IMR-90 (cell line): ENCODE measurements at regions not wholly inside any gene's neighbourhood (a gene's known extent, or its start where the extent isn't known, plus 50 kb on each side); places are given as distances from the start of the nearest gene placed in this dataset.

Source experiments
- ATAC-seq: fragments of 200-7000 bp; cut with Tn5 transposase; 2 replicates; pipeline ENCODE4 v1.9.1; 2020; ENCODE audit warnings: low read depth, mild to moderate bottlenecking, moderate library complexity
- BruUV-seq: library from RNA; stranded (reverse); fragments of 400-500 nt; replicated peaks from 2 replicates; lab custom pipeline; 2021; lab: Mats Ljungman, UMichigan
- CTCF ChIA-PET: fragments of 300-600 bp; formaldehyde crosslinking; extraction: SDS; loops from one replicate; lab custom pipeline; 2021; ENCODE audit warnings: antibody characterized with exemption; lab: Yijun Ruan, JAX
- POLR2A ChIA-PET: fragments of 300-600 bp; sonication (Branson Sonifier 250); formaldehyde crosslinking; loops from one replicate; lab custom pipeline; 2022; ENCODE audit warnings: antibody characterized with exemption; ENCODE audit not compliant: unreplicated experiment; lab: Charles Lee
- DNase-seq: peaks from one replicate; pipeline ENCODE4 v3.0.0; 2013
- H2AFZ ChIP-seq: replicated peaks from 2 replicates; pipeline ENCODE3; 2013; ENCODE audit warnings: low read length, mild to moderate bottlenecking; ENCODE audit not compliant: poor library complexity
- H2AK5ac ChIP-seq: 2 replicates; pipeline ENCODE4 v1.6.1; 2013; ENCODE audit warnings: low read depth, low read length, inconsistent platforms
- H2AK9ac ChIP-seq: replicated peaks from 2 replicates; pipeline ENCODE3; 2013; ENCODE audit warnings: mild to moderate bottlenecking, low read depth, low read length, moderate library complexity; ENCODE audit not compliant: poor library complexity
- H2BK120ac ChIP-seq: 2 replicates; pipeline ENCODE4 v1.6.1; 2013; ENCODE audit warnings: low read depth, low read length, inconsistent platforms
- H2BK15ac ChIP-seq: 3 replicates; pipeline ENCODE4 v1.6.1; 2013; ENCODE audit warnings: low read depth, low read length, inconsistent platforms
- H2BK20ac ChIP-seq: 2 replicates; pipeline ENCODE4 v1.6.1; 2013; ENCODE audit warnings: low read depth, mild to moderate bottlenecking, inconsistent platforms, low read length, moderate library complexity
- H2BK5ac ChIP-seq: 2 replicates; pipeline ENCODE4 v1.6.1; 2013; ENCODE audit warnings: mild to moderate bottlenecking, low read depth, low read length, inconsistent platforms; ENCODE audit not compliant: poor library complexity, severe bottlenecking
- H3K14ac ChIP-seq: replicated peaks from 2 replicates; pipeline ENCODE4 v1.6.1; 2013; ENCODE audit warnings: low read depth, low read length, inconsistent platforms
- H3K18ac ChIP-seq: 2 replicates; pipeline ENCODE4 v1.6.1; 2013; ENCODE audit warnings: low read depth, low read length, control low read depth
- H3K23ac ChIP-seq: 2 replicates; pipeline ENCODE4 v1.6.1; 2013; ENCODE audit warnings: low read depth, low read length, inconsistent platforms
- H3K27ac ChIP-seq: 2 replicates; pipeline ENCODE4 v1.5.1; 2013; ENCODE audit warnings: mild to moderate bottlenecking, control low read depth, low read length; ENCODE audit not compliant: insufficient read depth
- H3K27me3 ChIP-seq: 2 replicates; pipeline ENCODE4 v1.6.1; 2013; ENCODE audit warnings: low read length; ENCODE audit not compliant: control insufficient read depth, insufficient read depth
- H3K36me3 ChIP-seq: 2 replicates; pipeline ENCODE4 v1.6.1; 2013; ENCODE audit warnings: low read length, mixed read lengths; ENCODE audit not compliant: control insufficient read depth, insufficient read depth
- H3K4ac ChIP-seq: 2 replicates; pipeline ENCODE4 v1.6.1; 2013; ENCODE audit warnings: low read depth, low read length, inconsistent platforms
- H3K4me1 ChIP-seq: 2 replicates; pipeline ENCODE4 v1.6.1; 2013; ENCODE audit warnings: low read length, mixed read lengths; ENCODE audit not compliant: control insufficient read depth, insufficient read depth
- H3K4me2 ChIP-seq: 2 replicates; pipeline ENCODE4 v1.6.1; 2013; ENCODE audit warnings: low read depth, mild to moderate bottlenecking, control low read depth, low read length, moderate library complexity
- H3K4me3 ChIP-seq: 2 replicates; pipeline ENCODE4 v1.5.1; 2013; ENCODE audit warnings: low read depth, mild to moderate bottlenecking, control low read depth, low read length, moderate library complexity; ENCODE audit not compliant: insufficient read depth
- H3K56ac ChIP-seq: 2 replicates; pipeline ENCODE4 v1.6.1; 2013; ENCODE audit warnings: low read length, inconsistent platforms; ENCODE audit not compliant: insufficient read depth; ENCODE audit errors: extremely low read depth
- H3K79me1 ChIP-seq, 2 experiments: 2 replicates each; pipeline ENCODE4 v1.6.1; 2013; ENCODE audit warnings: low read length in 2 of 2, inconsistent platforms in 1 of 2, low read depth in 1 of 2
- H3K9ac ChIP-seq: 2 replicates; pipeline ENCODE4 v1.6.1; 2013; ENCODE audit warnings: low read depth, low read length, control low read depth
- H3K9me1 ChIP-seq: 2 replicates; pipeline ENCODE4 v1.6.1; 2013; ENCODE audit warnings: low read length, inconsistent platforms; ENCODE audit not compliant: insufficient read depth
- H3K9me3 ChIP-seq: 2 replicates; pipeline ENCODE4 v1.6.1; 2013; ENCODE audit warnings: low read length; ENCODE audit not compliant: control insufficient read depth, insufficient read depth
- H4K20me1 ChIP-seq: 2 replicates; pipeline ENCODE4 v1.6.1; 2013; ENCODE audit warnings: low read length, inconsistent platforms; ENCODE audit not compliant: insufficient read depth
- H4K5ac ChIP-seq: 2 replicates; pipeline ENCODE4 v1.6.1; 2013; ENCODE audit warnings: mild to moderate bottlenecking, low read depth, low read length, control low read depth
- H4K8ac ChIP-seq, 2 experiments: 2 replicates each; pipeline ENCODE4 v1.6.1; 2013; ENCODE audit warnings: low read depth in 2 of 2, low read length in 2 of 2, control low read depth in 1 of 2, inconsistent platforms in 1 of 2
- H4K91ac ChIP-seq: 2 replicates; pipeline ENCODE4 v1.6.1; 2013; ENCODE audit warnings: low read depth, low read length, inconsistent platforms; ENCODE audit not compliant: insufficient read depth
- CEBPB ChIP-seq: IDR thresholded peaks from 2 replicates; pipeline ENCODE4 v1.6.1; 2012; ENCODE audit warnings: low read depth, low read length, improper control_type of control experiment
- FOS ChIP-seq: fragments of 150-350 bp; IDR thresholded peaks from 2 replicates; pipeline ENCODE4 v1.6.1; 2016; ENCODE audit warnings: low read depth, low read length
- MAZ ChIP-seq: IDR thresholded peaks from 2 replicates; pipeline ENCODE4 v1.6.1; 2012; ENCODE audit warnings: low read depth, mild to moderate bottlenecking, low read length, improper control_type of control experiment, moderate library complexity, borderline replicate concordance
- NFE2L2 ChIP-seq: fragments of 150-350 bp; IDR thresholded peaks from 2 replicates; pipeline ENCODE4 v1.6.1; 2016; ENCODE audit warnings: low read depth, mild to moderate bottlenecking, low read length
- RAD21 ChIP-seq: IDR thresholded peaks from 2 replicates; pipeline ENCODE4 v1.6.1; 2012; ENCODE audit warnings: low read length, improper control_type of control experiment
- SMC3 ChIP-seq: fragments of 150-350 bp; IDR thresholded peaks from 2 replicates; pipeline ENCODE4 v1.6.1; 2016; ENCODE audit warnings: low read depth, mild to moderate bottlenecking, antibody characterized with exemption, low read length, moderate library complexity
- WGBS, 2 experiments: methylation state at CpG; one replicate each; pipeline versions ENCODE4 v1.1.5 to v1.1.7; 2013; ENCODE audit warnings: missing lambda C conversion rate in 2 of 2; ENCODE audit not compliant: insufficient read length in 1 of 2; ENCODE audit errors: extremely low coverage in 2 of 2; 5-methylcytosine and 5-hydroxymethylcytosine counted together
- dilution Hi-C: fragments of 300-500 bp; cut with HindIII; formaldehyde crosslinking; loops from one replicate; pipeline ENCODE4 v1.14.3; 2018; ENCODE audit warnings: low sequenced_read_pairs; ENCODE audit not compliant: unreplicated experiment
- in situ Hi-C: fragments of 300-500 bp; cut with MboI; formaldehyde crosslinking; loops from 3 replicates; pipeline ENCODE4 v1.14.3; 2019; ENCODE audit warnings: low sequenced_read_pairs, inconsistent platforms, mixed read lengths
- intact Hi-C: fragments of 100-400 bp; cut with micrococcal nuclease; formaldehyde crosslinking; loops from 2 replicates; pipeline ENCODE4 v1.10.0; 2022
- TF ChIP-seq, protein P1 (sequence below): fragments of 150-350 bp; IDR thresholded peaks from 2 replicates; pipeline ENCODE4 v1.6.1; 2017; ENCODE audit warnings: mild to moderate bottlenecking, antibody characterized with exemption, low read length, low read depth

GRCh38 chr6:15113587-15113986, 132.3 kb upstream of the JARID2 start:
- WGBS, 2 experiments, result no CpG with 5 or more reads among the region's 1 CpG
- H2AFZ ChIP-seq, result no peak overlapping the region
- H2BK120ac ChIP-seq, result no peak overlapping the region
- no peak overlapping the region for H3K9ac ChIP-seq
- no peaks in the 10 kb centered on the region for H4K20me1 ChIP-seq
- no peak overlapping the region for H4K5ac ChIP-seq
- no peak overlapping the region for H2BK15ac ChIP-seq
- H3K4me1 ChIP-seq, result no peaks in the 10 kb centered on the region
- H3K36me3 ChIP-seq, result no peaks in the 10 kb centered on the region
- ATAC-seq (no peak), DNase-seq (no peak)
- dilution Hi-C loops, result no loop called here
- in situ Hi-C loops, result no loop called here
- no peak overlapping the region for H4K91ac ChIP-seq
- no peaks in the 10 kb centered on the region; the same call in 1 of the 2 replicates for H3K9me1 ChIP-seq
- POLR2A ChIA-PET, result no interaction called here
- no peak overlapping the region for H3K23ac ChIP-seq
- no peaks in the 10 kb centered on the region for H3K79me1 ChIP-seq
- no peak overlapping the region for H2BK20ac ChIP-seq
- H4K8ac ChIP-seq, result no peak overlapping the region
- H3K4ac ChIP-seq, result no peak overlapping the region
- CTCF ChIA-PET, result no interaction called here
- no peak overlapping the region for H3K27ac ChIP-seq
- peaks cover 3% of the 10 kb centered on the region; the same call in 1 of the 2 replicates for H3K27me3 ChIP-seq
- H3K9me3 ChIP-seq, result no peaks in the 10 kb centered on the region
- H3K18ac ChIP-seq, result no peak overlapping the region
- TF ChIP-seq NFE2L2 (no peak), RAD21 (no peak), FOS (no peak), SMC3 (no peak), MAZ (no peak), CEBPB (no peak)
- TF ChIP-seq, protein P1, sequence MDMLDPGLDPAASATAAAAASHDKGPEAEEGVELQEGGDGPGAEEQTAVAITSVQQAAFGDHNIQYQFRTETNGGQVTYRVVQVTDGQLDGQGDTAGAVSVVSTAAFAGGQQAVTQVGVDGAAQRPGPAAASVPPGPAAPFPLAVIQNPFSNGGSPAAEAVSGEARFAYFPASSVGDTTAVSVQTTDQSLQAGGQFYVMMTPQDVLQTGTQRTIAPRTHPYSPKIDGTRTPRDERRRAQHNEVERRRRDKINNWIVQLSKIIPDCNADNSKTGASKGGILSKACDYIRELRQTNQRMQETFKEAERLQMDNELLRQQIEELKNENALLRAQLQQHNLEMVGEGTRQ, result no peak
- H3K4me3 ChIP-seq, result no peak overlapping the region
- no TSS peak for BruUV-seq
- H3K4me2 ChIP-seq, result no peak overlapping the region
- H2BK5ac ChIP-seq, result no peak overlapping the region
- H2AK9ac ChIP-seq, result no peak overlapping the region
- no peak overlapping the region for H2AK5ac ChIP-seq
- H3K56ac ChIP-seq, result no peak overlapping the region
- intact Hi-C loops, result no loop called here
- H3K14ac ChIP-seq, result no peak overlapping the region
